ENCODE measurements at regions not wholly inside any gene's neighbourhood (a gene's known extent, or its start where the extent isn't known, plus 50 kb on each side); places are given as distances from the start of the nearest gene placed in this dataset.

GRCh38 chr2:88933980-88934379 is 242.5 kb downstream of the RPIA start:
- TF ChIP-seq YY1 (IDR thresholded peaks at IDR 0.05; ENCODE audit: insufficient read depth, insufficient read length), result no peak
- no peak for TF ChIP-seq SUZ12 (IDR thresholded peaks at IDR 0.05; ENCODE audit: extremely low read depth, insufficient read depth, insufficient read length)
- no peak for TF ChIP-seq ZNF274 (IDR thresholded peaks at IDR 0.05; ENCODE audit: low read depth, low read length)

Data from NT2/D1 (cell line).